GM19395 (cell line): ENCODE measurements at regions not wholly inside any gene's neighbourhood (a gene's known extent, or its start where the extent isn't known, plus 50 kb on each side); places are given as distances from the start of the nearest gene placed in this dataset.
"Not testable (repeated sequence)": the region's sequence is repeated elsewhere in the genome, so short reads cannot be mapped to it uniquely, and the experiment has no call there.

ENCODE experiments used
- ATAC-seq: cut with Tn5 transposase; IDR thresholded peaks from one replicate; pipeline ENCODE4 v1.9.1; 2021; ENCODE audit warnings: mild to moderate bottlenecking, moderate library complexity; ENCODE audit not compliant: unreplicated experiment

DNA sequence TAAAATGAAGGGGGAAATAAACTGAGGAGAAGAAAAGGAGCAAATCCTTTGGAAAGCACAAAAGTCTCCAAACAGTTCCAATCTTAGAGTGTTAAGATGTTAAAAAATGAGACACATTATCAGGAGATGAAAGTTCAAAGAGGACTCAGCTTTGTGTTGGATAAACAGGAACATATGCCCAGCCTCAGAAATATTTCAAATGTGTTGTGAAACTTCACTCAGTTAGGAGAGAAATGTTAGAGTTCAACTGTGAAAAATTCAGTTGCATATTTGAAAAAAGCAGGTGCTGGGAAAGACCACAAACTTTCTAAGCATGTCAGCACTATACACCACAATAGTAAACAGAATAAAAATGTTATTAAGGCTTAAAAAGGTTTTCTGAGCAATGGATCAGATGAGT is 136.8 kb upstream of the PRKD1 start:
- ATAC-seq, result no peak

DNA sequence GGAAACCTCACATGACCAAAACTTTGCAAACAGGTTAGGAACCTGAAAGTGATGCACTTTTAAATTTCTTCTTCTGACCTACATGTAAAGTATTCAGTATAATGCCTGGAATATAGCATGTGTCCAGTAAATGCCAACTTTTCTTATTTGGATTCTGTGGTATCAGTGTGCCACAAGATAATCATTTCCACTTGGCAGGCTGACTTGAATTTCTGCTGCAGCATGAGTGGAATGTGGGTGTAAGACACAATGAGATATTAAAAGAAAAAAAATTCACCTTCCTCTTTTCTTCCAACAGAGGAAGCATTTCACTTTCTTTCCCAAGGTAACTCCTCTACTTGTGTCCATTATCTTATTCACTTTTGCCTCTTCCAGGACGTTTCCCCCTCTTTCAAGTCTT is 141.9 kb upstream of the PRKD1 start:
- ATAC-seq, result no peak

- not testable (repeated sequence) for ATAC-seq
These were observed 144.8 kb upstream of the PRKD1 start for GRCh38 chr14:30072454-30072853.

- ATAC-seq, result no peak
These were observed 150.3 kb upstream of the PRKD1 start for GRCh38 chr14:30077946-30078345.

DNA sequence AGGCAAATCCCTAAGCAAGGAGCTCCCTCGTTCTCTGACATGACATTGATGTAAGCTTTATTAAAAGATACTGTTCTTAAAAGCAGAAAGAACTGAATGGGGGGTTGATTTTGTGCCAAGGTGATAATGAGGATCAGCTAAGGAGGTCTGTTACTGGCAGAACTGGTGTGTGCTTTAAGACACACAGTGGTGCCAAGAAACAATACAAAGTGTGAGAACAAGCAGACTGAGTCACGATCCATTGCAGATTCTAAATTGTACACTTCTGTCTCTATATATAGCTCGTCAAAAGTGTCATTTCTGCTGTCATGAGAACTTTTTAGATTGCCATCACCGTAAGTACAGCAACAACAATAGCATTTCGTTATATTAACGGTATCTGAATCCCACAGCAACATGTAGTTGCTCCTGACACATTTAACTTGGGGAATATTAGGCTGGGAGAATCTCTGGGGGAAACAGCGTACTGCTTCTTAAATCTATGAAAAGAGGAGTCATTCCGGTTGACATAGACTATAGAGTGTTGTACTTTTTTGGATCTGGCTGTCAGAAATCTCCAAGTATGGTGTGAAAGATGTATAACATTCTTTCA is 151.3 kb upstream of the PRKD1 start:
- ATAC-seq, result no peak

DNA sequence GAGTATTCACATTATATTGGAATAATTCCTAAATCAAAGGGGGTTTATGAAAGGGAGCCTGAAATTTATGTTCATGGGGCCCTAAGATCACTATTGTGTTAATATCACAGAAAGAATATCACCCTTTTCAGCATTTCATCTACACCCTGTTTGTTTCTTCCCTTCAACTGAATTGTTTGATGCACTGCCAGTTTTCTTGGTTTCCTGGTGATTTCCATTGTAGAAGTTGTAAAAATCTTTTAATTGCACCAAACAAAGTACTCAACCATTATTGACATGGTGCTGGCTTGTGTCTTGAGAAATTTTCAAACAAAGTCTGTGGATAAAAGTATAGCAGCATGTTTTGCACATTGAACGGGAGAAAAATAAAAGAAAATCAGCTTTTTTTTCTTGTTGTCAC is 154.8 kb upstream of the PRKD1 start:
- ATAC-seq, result no peak

- ATAC-seq, result no peak
These were observed 157.2 kb upstream of the PRKD1 start for GRCh38 chr14:30084811-30085210.

- no peak for ATAC-seq
These were observed 158.3 kb upstream of the PRKD1 start for GRCh38 chr14:30085943-30086342.

DNA sequence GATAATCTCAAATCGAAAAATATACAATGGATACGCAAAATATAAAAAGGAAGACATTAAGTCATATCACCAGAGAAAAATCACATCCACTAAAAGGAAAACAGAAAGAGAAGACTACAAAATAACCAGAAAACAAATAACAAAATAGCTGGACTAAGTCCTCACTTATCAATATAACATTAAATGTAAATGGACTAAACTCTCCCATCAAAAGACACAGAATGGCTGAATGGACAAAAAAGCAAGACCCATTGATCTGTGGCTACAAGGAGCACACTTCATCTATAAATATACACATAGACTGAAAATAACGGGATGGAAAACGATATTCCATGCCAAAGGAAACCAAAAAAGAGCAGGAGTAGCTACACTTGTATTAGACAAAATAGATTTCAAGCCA is 161.0 kb upstream of the PRKD1 start:
- no peak for ATAC-seq

DNA sequence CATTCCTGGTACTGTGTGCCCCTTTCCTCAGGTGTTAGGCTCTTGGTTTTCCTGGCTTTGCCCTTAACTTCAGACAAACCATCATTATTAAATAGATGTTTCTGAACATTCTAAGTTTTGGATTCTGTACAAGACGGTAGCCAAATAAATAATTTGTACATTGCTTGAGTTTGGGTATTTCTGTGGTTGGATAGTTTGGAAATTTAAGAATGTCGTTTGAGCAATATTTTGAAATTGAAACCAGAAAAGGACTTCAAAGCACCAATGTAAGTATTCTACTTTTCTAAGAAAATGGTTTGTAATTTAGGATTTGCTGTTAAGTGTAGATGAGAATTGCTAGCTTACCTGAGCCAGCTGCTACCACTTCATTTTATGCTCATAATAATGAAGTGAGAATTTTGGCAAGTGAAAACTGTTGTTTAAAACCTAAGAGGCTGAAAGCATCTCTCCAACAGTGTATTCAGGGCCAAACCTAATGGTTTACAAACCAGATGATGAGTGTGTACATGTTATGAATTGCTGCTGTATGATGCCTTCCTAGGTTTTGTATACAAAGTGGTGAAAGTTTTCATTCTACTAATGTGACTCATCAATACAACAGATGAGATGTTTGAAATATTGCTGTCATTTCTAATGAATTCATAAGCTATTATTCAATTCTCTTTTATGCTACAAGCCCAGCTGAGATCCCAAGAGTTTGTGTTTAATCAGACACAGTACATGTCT is 181.5 kb upstream of the PRKD1 start:
- ATAC-seq, result no peak

DNA sequence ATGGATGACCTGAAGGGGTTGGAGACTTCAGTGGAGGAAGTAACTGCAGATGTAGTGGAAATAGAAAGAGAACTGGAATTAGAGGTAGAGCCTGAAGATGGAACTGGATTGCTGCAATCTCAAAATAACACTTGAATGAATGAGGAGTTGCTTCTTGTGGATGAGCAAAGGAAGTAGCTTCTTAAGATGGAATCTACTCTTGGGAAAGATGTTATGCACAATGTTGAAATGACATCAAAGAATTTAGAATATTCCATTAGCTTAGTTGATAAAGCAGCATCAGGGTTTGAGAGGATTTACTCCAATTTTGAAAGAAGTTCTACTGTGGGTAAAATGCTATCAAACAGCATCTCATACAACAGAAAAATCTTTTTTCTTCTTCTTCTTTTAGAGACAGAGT is 186.4 kb upstream of the PRKD1 start:
- no peak for ATAC-seq

DNA sequence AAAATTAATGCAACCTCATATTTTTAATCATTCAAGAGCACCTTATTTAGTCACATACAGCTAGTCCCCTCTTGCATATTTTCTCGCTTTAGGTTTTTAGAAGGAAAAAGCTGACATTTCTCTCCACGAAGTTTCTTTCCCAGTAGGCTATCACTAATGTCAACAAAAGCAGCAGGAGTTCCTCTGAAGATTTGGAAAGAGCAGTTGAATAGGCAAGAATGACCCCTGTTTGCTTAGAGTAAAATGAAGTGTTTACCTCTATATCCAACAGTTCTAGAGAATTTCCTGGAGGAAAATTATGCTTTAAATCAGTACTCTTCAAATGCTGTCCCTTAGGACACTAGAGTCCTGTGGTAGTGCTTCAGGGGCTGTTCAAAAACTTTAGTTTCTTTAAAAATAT is 188.1 kb upstream of the PRKD1 start:
- no peak for ATAC-seq

- no peak for ATAC-seq
These were observed 191.5 kb upstream of the PRKD1 start for GRCh38 chr14:30118992-30119640.

- ATAC-seq, result no peak
These were observed 197.8 kb upstream of the PRKD1 start for GRCh38 chr14:30125322-30125979.

GRCh38 chr14:30129807-30130206 is 202.2 kb upstream of the PRKD1 start:
- ATAC-seq, result no peak

DNA sequence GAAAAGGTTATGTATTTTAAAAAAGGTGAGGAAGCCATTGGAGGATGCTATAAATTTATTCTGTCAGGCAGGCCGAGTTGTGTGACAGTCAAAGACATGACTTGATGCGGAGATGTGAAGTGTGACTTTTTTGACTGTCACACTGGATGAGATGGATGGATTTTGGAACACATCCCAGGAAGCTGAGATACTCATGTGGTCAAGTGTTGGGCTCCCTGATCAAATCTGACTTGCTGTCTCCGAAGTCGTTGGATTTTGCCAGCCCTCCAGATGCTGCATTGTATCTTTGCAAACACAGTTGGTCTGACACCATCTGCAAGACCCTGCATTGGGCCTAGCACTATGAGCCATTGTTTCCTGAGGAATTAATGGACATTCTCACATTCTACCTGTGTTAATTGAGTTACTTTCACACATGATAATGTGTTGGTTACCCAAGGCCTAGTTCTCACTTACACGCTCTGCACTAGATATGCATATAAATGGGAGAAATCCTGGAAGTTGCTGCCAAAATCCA is 204.0 kb upstream of the PRKD1 start:
- no peak for ATAC-seq

- no peak for ATAC-seq
These were observed 204.5 kb upstream of the PRKD1 start for GRCh38 chr14:30132196-30132595.

GRCh38 chr14:30134936-30135335 is 207.3 kb upstream of the PRKD1 start:
- ATAC-seq, result no peak

GRCh38 chr14:30138567-30138966 is 210.9 kb upstream of the PRKD1 start:
- no peak for ATAC-seq

- no peak for ATAC-seq
These were observed 214.6 kb upstream of the PRKD1 start for GRCh38 chr14:30142216-30142615.

- no peak for ATAC-seq
These were observed 216.0 kb upstream of the PRKD1 start for GRCh38 chr14:30143627-30144026.

DNA sequence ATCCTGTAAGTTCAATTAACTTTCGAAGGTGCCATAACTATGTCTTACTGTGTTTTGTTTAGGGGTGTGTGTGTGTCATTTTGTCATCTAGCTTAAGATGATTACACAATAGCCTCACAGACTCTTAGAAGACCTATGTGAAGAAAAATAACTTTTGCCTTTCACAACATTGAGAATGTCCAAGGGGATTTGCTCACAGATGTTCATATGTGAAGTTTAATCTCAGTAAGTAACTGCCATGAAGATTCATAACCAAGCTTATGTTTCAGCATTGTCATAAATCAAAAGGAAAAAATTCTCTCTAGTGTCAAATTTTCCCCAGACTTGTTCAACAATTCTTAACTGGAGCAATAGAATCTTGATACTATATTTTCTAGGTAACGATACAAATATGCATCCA is 226.1 kb upstream of the PRKD1 start:
- no peak for ATAC-seq
